ENCODE measurements at regions not wholly inside any gene's neighbourhood (a gene's known extent, or its start where the extent isn't known, plus 50 kb on each side); places are given as distances from the start of the nearest gene placed in this dataset.

DNA sequence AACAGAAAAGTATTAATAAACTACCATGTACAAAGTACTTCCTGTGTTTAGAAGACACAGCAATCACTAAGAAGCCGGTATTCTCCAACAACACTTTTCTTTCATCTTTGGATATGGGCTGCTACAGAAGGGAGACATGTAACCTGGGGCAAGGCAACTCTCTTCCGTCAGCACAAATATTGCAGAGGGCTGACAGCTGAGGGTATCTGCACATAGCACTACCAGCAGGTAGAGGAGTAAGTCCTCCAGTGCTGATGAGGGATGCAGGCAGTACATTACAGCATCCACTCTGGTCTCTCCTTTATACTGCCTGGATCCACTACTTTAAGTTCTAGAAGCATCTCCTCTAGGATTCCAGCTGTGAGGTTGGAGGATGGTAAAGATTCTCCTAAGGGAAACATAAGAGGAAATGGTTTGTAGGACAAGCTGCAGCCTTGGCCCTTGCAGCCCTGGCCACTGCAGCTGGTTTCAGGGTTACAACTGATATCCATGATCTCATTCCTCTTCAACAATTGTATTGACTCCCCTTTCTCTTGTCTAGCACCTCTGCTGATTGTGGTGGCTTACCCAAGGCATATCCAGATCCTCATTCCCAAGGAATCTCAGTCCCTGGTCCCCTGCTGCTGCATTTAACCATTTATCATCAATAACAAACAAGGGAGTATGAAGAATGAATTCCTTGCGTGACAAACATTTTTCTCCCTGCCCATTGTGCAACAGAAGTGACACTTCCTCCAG lies 110.7 kb upstream of the ADGRF1 start:
- DNase-seq (ENCODE audit: low read depth in 4 of 4, low spot score in 2 of 4): no peak

GRCh38 chr6:47151232-47151898 lies 109.2 kb upstream of the ADGRF1 start:
- DNase-seq (ENCODE audit: low read depth in 4 of 4, low spot score in 2 of 4): no peak

DNA sequence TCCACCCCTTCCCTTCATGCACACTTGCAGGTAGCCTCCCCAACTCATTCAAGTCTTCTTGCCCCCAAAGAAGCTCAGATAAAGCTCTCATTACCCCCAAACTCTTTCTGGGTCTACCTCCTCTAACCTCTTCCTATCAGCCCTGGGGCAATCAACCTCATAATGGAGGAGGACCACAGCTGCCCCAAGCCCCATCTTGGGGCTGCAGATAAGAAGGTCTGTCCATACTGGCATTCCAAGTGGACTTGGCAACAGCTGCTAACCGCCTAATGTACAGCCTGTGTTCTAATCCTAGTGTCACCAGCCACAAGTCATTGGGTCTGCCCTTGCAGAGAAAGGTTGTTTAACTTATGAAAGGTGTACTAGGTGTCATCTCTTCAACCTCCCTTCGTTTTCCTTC lies 107.4 kb upstream of the ADGRF1 start:
- no peak for DNase-seq (ENCODE audit: low read depth in 4 of 4, low spot score in 2 of 4)

GRCh38 chr6:47149066-47149465 lies 106.9 kb upstream of the ADGRF1 start:
- no peak for DNase-seq (ENCODE audit: low read depth in 4 of 4, low spot score in 2 of 4)

GRCh38 chr6:47147836-47148344 lies 105.8 kb upstream of the ADGRF1 start:
- no peak for DNase-seq (ENCODE audit: low read depth in 4 of 4, low spot score in 2 of 4)

DNA sequence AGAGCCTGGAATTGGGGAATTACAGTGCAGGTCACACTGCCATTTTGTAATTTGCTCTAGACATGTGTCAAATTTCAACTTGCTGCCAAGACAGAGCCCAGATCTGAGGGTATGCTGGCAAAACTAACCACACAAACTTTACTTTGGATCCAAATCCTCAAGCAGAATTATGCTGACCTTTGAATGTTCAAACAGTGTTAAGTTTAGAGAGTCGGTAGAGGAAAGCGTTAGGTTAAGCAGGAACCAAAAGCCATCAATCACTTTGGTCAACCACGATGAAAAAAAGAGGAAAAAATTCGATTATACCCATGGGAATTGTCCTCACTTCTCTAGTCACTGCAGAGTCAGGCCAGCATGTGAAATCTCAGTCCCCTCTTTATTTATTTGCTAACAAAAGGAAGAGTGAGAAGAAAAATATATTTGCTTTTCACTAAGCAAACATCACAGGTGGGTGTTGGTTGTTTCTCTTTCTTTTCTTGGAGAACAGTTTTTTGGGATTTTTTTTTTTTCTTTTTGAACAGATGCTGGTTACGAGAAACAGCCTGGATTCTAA lies 105.1 kb upstream of the ADGRF1 start:
- DNase-seq (ENCODE audit: low read depth in 4 of 4, low spot score in 2 of 4): no peak

DNA sequence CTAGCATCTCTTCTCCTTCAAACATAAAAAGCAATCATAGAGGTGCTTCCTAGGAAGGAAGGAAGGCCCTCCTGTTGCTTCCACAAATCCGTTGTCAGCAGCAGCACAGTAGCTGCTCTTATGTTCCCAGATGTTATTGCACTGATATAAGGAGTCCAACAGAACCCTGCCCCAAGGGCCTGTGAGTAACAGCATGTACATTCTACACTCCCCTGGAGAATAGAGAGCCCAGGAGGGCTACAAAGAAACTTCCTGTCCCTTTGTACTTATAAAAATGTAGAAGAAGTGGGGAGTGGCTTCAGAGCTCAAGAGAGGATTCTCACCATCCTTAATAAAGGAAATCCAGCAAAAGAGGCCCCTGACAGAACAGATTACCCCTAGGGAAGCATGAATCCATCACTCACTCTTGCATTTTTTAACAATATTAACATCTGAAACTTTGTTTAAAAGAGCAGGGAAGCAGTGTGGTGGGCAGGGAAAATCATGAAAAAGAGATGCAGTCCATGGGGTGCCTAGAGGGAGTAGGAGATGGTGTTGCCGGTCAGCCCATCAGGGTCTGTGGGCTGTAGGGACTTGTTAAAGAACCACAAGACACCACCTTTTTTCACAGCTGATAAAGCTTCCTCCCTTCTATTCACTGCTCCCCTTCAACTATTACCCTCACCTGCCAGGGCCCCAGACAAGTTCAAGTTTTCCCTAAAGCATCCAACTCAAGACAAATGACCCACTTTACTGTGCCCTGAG lies 104.5 kb upstream of the ADGRF1 start:
- DNase-seq (ENCODE audit: low read depth in 4 of 4, low spot score in 2 of 4): no peak

- DNase-seq (ENCODE audit: low read depth in 4 of 4, low spot score in 2 of 4): no peak
Observed at GRCh38 chr6:47145212-47145611, 103.1 kb upstream of the ADGRF1 start.

- no peak for DNase-seq (ENCODE audit: low read depth in 4 of 4, low spot score in 2 of 4)
Observed at GRCh38 chr6:47144306-47144705, 102.2 kb upstream of the ADGRF1 start.

DNA sequence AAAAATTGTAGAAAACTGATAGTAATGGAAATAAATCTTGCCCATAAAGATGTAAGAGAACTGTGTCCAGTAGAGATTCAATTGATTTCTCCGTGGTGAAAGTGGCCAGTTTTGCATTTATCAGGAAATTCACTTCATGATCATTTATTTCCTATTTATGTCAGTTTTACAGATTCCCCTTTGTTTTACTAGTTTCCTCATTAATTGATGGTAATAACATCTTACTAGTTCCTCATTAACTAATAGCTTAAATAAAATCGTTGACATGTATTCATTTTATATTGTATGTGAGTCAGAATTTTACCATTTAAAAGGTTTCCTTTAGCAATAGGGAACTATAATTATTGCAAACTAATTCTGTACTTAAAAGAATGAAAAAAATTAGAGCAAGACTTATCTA lies 99.8 kb upstream of the ADGRF1 start:
- DNase-seq (ENCODE audit: low read depth in 4 of 4, low spot score in 2 of 4): no peak

DNA sequence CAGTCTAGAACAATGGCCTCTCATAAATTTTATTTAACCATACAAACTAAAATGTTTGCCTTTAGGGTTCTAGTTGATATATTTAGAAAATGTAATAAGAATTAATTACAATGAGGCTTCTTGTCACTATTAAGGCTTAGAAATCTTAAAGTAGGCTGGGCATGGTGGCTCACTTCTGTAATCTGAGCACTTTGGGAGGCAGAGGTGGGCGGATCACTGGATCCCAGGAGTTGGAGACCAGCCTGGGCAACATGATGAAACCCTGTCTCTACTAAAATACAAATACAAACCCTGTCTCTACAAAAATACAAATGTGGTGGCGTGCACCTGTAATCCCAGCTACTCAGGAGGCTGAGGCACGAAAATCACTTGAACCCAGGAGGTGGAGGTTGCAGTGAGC lies 99.0 kb upstream of the ADGRF1 start:
- no peak for DNase-seq (ENCODE audit: low read depth in 4 of 4, low spot score in 2 of 4)

GRCh38 chr6:47138046-47138445 lies 95.9 kb upstream of the ADGRF1 start:
- DNase-seq (ENCODE audit: low read depth in 4 of 4, low spot score in 2 of 4): no peak

GRCh38 chr6:47137073-47137472 lies 94.9 kb upstream of the ADGRF1 start:
- no peak for DNase-seq (ENCODE audit: low read depth in 4 of 4, low spot score in 2 of 4)

GRCh38 chr6:47135772-47136171 lies 93.6 kb upstream of the ADGRF1 start:
- no peak for DNase-seq (ENCODE audit: low read depth in 4 of 4, low spot score in 2 of 4)

DNA sequence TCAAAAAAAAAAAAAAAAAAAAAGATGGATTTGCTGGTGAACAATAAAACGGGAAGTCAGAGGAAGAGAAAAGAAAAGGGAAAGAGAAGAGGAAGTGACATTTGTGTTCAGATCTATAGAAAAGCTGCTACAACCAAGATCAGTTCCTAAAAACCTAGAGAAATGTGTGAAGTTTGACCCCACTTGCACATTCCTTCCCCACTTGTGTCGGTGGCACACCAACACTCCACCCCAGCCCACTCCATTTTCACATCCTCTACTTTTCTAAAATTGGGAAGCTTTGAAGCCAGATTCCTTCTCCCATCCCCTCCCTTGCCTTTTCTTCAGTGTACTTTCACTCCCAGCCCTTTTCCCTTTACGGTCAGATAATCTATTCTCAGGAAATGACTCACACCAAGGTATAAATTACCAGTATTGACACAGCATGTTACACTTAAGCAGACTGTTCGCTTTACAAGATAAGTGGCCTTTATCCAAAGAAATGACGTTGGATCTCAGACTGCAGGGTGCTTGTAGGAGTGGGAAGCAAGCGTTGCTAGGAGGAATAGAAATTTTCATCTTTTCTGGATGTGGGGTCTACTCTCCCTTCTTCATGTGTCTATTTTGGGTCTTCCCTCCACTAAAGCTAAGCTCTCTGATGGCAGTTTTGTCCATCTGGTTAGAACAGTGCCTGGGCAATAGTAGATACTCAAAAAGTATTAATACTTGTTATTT lies 92.5 kb upstream of the ADGRF1 start:
- DNase-seq (ENCODE audit: low read depth in 4 of 4, low spot score in 2 of 4): no peak

GRCh38 chr6:47133230-47134000 lies 91.3 kb upstream of the ADGRF1 start:
- DNase-seq (ENCODE audit: low read depth in 4 of 4, low spot score in 2 of 4): no peak

DNA sequence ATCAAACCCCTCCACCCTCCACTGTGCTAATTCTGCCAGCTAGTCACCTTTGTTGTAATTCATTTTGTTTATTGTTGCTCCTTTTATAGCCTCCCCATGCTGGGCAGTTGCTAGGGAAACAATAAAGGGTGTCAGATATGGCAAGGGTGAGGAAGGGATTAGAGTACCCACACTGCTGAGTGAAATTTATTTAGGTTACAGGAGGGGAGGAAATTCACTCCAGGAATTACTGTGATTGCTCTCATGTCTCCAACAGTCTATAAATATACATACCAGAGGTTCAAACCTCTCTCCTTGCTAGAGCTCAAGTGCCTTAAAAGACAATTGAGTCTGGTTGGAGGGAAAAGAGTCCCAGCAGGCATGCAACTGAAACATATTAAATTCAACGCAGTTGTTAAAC lies 90.6 kb upstream of the ADGRF1 start:
- no peak for DNase-seq (ENCODE audit: low read depth in 4 of 4, low spot score in 2 of 4)

DNA sequence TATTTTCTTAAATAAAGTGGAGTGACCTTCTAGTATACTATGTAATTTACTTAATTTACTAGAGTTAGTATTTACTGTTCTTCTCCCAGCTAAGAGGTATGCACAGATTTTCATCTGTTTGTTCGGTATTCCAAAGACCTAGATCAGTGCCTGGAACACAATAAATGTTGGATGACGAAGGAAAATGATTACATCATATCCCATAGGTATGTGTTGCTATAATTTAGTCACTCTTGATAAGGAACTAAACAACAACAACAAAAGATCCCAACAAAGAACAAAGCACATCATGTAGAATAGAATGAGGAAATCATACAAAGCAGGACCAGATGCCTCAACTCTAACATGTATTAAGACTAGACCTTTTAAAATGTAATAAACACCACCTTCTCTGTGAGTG lies 89.6 kb upstream of the ADGRF1 start:
- no peak for DNase-seq (ENCODE audit: low read depth in 4 of 4, low spot score in 2 of 4)

GRCh38 chr6:47130086-47130485 lies 88.0 kb upstream of the ADGRF1 start:
- DNase-seq (ENCODE audit: low read depth in 4 of 4, low spot score in 2 of 4): no peak

DNA sequence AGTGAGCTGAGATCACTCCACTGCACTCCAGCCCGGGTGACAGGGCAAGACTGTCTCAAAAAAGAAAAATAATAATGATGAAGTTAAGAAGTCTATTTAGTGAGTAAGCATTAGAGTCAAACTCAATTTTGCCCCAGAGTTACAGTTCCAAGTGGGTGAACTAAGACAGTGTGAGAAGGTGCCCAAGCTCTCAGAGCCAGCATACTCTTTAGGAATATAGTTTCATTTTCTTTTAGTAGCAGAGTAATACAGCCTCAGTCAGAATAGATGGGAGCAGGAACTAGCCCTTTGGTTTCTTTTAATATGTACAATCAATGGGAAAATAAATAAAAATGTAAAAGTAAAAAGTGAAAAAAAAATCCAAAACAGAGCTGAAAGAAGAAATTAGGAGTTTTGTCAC lies 87.0 kb upstream of the ADGRF1 start:
- no peak for DNase-seq (ENCODE audit: low read depth in 4 of 4, low spot score in 2 of 4)
